NCI-H1694 (cell line): ENCODE measurements at regions not wholly inside any gene's neighbourhood (a gene's known extent, or its start where the extent isn't known, plus 50 kb on each side); places are given as distances from the start of the nearest gene placed in this dataset.

Experiments used
- DNase-seq: peaks from one replicate; lab custom pipeline; 2025; lab: John Stamatoyannopoulos, UW

DNA sequence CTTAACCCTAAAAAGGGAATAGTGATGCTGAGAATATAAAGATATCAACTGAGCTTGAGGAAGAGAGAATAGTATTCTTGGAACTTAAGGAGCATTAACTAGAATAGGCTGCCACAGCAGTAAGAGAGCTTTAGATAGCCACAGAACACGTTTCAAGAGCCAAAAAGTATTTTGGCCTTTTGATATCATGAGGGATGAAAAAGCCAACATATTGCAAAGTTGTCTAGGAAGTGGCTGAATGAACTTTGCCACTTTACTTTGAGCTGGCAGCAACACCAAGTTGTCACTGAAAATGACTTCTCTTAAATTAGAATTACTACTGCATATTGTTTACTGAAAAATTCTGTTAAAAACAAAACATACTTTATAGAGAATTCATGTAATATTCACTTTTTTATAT is 1476.2 kb downstream of the MRPL39 start:
- no peak for DNase-seq

DNA sequence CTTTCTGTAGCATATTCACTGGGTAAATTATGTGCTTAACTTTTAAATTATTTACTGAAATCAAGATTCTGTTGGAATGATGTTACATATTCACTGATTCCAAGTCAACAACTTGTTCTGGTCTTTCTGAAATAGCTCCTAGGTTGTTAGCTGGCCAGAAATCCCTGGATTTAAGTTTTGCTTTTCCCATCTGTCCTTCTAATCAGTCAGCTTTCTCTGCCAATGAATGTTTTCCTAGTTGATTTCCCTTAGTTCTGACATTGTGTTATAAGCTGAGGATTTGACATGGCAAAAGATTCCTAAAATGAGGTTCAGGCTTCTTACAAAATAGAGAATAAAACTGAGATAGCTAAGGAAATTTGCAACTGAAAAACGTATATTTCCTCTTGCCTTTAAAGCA is 1479.6 kb downstream of the MRPL39 start:
- DNase-seq = no peak

DNA sequence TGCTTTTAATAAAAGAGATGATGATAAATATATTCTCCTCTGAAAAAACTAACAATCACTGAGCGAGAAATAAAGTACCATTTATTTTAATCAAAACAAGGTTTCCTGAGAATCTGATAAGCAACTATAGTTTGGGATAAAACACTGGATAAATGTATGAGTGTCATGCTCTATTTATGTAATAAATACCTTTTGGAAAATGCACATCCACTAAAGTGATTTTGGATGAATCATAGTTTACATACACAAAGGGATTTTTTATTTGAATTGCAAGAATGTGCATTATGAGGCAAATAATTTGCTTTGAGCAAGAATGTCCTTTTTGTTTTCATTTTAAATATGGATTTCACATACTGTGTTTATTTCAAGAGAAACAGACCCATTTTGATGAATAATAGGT is 1483.5 kb downstream of the MRPL39 start:
- DNase-seq = no peak

DNA sequence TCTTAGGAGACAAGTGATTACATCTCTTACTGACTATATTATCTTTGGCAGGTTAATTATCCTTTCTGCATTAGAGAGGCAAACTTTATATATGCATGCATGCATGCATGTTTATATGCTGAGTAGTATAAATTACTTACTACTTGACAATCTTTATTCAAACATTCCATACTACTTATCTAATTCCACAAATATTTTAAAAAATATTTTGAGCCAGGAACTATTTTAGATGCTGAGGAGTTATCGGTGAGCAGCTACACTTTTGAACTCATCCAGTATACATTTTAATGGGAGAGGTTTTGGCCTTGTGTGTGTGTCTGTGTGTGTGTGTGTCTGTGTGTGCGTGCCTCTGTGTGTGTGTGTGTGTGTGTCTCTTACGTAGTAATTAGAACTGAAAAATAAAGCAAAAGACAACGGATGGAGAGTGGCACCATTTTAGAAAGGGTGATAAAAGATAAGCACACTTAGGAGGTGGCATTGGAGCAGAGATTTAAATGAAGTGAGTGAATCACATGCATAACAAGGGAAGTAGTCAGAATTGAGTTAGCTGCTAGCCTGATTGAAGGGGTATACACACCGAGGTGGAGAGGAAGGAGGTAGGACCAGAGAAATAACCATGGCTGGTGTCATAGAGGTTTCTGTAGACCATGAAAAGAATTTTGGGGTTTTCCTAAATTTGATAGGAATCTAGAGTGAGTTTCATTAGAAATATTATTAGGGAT is 1488.4 kb downstream of the MRPL39 start:
- DNase-seq = no peak

DNA sequence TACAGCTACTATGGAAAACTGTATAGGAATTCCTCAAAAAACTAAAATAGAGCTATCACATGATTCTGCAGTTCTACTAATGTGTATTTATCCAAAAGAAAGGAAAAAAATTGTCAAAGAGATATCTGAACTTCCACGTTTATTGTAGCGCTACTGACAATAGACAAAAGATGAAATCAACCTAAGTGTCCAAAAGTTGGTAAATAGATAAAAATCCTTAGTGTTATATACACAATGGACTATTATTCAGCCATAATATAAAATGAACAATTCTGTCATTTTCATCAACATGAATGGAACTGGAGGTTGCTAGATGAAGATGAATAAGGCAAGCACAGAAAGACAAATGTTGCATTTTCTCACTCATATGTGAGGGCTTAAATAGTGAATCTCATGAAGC is 1492.1 kb downstream of the MRPL39 start:
- no peak for DNase-seq

DNA sequence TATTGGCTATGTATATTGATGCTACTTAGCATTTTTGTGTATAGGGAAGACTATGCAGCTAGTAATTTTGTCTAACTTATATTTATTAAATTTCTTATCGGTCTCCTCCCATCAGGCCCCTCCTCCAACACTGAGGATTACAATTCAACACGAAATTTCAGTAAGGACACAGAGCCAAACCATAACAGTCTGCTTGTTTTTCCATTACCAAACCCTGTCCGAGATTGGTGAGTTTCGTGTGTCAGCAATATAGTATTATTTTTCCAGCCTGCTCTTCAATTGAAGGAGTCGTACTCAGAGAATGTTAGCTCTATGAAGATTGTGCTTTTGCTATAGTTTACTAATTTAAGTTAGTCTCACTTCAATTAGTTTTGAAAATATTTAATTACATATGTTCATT is 1495.3 kb downstream of the MRPL39 start:
- DNase-seq = no peak

DNA sequence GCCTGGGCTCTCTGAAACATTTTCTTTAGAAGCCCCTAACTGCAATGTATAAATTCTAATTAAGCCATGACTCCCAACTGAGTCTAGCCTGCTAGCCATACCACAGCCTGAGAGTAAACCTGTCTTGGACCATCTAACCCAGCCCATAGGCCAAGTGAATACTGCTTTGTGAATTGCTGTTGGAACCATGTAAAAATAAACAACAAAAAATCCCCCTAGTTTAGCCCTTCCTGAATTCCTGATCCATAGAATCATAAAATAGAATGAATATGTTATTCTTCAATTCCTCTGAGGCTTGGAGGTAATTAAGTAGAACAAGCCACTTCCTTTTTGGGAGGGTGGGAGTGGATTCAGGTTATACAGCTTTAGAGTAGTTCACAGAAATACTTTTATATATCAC is 1496.4 kb downstream of the MRPL39 start:
- no peak for DNase-seq

DNA sequence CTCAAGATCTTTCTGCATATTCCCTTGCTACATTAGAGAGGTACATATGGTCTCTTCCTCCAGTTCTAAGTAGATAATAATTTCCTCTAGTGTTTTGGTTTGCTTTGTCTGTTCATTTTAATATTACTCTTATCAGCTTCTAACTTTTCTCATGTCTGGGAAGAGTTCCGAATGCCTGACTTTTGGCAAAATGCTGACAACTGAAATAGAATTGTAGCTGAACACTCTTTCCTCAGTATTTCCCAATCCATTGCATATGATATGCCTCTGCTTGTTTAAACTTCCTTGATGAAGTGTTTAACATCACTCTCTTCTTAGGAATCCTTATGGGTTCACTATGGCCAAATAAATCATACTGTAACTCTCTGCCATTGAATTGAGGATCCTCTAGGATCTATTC is 1510.1 kb downstream of the MRPL39 start:
- DNase-seq = no peak

DNA sequence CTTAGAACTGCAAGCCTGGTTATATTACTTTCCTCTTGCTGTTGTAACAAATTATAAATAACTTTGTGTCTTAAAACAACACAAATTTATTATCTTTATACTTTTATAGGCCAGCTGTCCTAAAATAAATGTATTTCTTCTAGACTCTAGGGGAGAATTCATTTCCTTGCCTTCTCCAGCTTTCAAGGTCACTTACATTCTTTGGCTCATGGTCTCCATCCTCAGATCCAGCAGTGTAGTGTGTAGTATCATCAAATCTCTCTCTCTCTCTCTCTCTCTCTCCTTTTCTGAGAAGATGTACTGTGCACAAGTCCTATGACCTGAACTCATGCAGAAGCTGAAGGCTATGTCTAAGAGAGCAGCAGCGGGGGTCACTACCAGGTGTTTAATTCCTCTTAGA is 1510.6 kb downstream of the MRPL39 start:
- DNase-seq = no peak

DNA sequence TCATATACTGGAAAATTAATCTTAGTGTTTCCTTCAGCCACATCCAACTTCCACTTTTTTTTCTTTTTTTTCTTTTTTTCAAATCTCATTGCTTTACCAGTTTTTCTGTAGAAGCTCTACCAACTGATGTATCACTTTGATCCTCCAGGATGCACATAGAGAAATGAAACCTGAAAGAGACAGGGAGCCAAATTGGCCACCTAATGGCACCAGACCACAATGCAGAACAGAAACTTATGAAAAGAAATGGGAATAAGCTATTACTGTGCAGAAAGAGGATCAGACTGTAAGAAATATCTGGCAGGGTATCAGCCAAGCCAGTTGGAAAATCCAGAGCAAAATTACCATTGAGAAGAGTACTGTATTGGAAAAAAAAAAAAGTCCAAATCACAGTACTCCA is 1514.2 kb downstream of the MRPL39 start:
- DNase-seq = no peak

DNA sequence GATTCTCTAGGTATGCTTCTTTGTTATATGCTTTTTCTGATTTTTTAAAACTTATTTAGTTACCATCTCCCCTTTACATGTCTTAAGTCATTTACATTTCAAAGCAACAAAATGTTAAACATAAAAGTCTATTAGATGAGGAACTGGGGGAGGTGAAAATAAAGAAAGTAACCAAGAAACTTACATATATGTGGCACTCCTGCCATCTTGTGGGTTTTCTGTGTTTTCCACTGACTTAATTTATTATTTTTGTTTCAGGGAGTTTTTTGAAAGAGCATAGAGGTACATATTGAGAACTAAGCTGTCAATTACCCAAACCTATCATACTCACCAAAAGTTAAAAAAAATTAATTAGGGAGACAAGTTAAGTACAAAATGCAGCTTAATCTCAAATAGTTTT is 1531.1 kb downstream of the MRPL39 start:
- no peak for DNase-seq

DNA sequence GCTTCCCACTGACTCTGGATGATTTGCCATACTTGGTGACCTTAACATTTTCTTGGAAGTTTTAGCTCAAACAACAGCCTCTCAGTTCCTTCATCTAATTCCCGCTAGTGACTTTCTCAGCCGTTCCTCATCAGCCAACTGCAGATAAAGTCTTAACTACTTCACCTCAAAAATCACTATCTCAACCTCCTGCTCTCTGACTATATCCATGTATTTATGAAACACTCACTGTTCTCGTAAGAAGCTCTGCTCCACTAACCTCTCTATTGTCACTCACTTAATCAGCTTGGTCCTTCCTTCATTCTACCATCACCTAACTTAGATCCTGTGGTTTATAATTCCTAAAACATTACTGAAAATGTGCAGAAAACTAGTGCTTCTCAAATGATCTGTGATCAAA is 1551.6 kb downstream of the MRPL39 start:
- DNase-seq = no peak

DNA sequence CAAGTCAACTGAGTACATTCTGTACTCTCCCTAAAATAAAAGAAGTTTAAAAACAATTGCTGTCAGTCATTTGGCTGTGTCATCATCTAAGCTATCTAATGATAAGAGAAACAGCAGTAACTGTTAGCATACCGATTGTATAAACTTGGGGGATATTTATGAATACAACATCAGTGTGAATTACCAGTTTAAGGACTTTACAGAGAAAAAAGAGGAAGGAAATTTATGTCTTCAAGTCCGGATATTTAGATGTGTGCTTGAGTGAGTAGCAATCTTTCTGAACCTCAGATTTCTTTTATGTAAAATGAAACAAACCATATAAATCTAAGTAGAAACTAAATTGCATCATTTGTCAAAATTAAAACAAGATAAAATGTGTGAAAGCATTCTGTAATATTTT is 1557.0 kb downstream of the MRPL39 start:
- DNase-seq = no peak

DNA sequence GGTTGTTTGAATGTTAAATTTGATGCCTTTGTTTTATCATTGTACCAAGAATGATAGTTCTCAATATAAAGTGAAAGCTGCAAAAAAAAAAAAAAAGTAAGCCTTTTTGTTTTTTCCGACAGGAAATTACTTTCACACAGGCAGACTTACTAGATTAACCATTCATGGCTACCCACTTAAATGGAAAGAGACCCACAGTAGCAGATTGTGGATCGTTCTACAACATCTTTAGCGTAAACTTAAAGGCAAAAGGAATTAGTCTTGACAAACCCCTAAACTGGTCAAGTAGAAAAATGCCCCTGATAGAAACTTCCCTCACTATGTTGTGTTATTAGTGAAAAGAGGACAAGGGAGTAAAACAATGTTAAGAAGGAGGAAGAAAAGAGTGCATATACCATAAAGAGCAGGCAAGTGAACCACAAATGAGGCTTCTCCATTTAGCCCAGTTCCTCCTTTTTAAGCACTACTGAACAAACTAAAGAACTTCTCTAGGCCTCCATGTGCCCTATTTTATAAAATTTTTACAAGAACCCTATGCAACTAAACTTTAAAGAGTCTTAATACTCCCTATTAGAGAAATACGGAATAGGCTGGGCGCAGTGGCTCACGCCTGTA is 1560.3 kb downstream of the MRPL39 start:
- DNase-seq = no peak

DNA sequence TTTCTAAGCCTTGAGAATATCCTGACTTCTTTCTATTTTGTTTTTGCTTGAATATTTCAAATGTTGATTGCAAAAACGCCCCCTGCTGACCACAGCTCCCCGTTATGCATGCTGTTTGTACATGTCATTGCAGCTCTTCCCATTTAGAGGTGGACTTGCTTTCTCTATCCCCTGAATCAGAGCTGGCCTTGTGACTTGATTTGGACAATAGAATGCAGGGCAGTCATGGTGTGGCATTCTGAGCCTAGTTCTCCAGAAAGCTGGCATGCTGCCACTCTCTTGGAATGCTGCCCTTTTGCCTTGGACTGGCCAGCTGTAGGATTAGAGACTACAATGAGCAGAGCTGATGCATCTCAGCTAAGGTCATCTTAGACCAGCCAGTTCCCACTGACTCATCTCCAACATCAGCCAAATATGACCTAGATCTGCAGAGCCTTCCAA is 1561.5 kb downstream of the MRPL39 start:
- no peak for DNase-seq

DNA sequence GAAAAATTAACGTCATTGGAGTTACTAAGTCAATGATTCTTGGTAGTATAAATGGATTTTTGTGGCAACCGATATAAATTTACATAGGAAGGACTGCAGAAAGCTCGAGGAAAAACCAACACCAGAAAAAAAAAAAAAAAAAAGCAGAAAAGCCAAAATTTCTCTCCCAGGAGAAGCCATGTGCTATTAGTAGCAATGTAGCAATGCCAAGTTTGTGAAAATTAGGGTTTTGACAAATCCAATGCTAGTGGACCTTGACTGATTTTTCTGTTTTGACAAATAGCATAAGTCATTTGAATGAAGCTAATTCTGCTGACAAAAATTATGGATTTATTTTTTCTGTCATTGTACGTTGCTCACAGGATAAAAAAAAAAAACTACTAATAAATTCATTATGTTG is 1561.9 kb downstream of the MRPL39 start:
- no peak for DNase-seq

DNA sequence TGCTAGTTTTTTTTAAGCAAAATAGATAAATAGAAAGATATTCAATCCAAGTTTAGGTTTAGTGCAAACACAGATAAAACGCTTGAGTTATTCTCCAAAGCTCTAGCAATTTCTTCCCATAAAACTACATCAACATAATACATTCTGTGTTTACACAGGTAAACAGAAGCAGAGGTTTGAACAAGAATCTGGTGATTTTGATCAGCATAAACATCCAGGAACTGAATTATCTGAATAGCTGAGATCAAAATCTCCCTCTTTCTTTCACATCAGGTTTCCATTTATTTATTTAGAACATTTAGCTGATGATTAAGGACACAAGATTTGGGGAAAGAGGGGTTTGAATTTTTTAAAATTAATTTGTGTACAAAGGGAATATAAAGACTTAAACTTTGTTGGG is 1564.6 kb downstream of the MRPL39 start:
- DNase-seq = no peak

DNA sequence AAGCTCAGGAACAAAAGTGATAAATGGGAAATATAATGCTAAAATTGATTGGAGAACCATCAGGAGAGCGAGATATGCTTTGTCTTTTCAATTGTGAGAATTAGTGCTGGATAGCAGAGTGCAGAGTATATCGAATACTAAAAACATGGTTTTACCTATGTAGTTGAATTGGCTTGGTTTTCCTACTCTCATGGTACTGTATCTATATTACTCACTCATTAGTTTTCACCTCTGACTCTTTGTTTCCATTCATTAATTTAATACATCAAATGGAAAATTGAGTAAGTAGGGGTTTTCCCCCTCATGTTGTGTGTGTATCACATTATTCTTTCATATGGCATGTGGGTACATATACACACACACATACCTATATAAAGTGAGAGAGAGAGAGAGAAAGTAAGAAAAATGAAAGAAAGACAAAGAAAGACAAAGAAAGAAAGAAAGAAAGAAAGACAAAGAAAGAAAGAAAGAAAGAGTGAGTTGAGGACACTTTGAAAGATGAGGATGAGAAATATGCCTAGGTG is 1574.5 kb downstream of the MRPL39 start:
- DNase-seq = no peak

DNA sequence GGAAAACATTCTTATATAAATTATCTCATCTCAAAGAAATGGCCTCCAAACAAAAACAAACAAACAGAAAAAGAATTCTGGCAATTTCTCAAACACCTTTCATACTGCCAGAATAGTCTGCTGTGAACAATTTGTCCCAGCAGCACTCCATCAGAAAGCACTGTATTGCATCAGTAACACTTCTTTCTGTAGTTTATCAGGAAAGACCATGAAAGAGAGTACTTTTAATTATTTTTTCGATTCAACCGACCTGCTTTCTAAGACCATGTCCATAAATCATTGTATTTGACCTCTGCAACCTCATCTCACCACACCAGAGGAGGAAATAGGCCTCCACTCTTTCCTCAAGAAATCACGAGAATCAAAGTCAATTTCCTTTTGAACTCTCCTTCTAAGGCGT is 1579.9 kb downstream of the MRPL39 start:
- no peak for DNase-seq

DNA sequence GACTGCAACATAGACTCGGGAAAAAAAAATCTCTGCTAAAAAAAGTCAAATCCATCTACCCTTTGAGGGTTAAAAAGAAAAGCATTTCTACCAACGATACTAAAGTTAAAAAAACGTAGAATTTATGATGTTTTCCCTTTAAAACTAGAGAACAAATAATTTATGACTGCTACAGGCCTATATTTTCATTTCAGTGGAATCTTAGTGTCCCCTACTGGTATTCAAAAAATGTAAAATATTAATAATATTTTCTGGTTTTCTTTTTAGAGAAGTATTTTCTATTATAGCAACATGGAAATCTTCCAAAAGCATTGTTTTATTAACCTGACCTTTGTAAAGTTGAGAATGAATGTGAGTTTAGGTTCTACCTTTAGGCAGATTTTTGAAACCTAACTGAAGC is 1582.2 kb downstream of the MRPL39 start:
- no peak for DNase-seq

DNA sequence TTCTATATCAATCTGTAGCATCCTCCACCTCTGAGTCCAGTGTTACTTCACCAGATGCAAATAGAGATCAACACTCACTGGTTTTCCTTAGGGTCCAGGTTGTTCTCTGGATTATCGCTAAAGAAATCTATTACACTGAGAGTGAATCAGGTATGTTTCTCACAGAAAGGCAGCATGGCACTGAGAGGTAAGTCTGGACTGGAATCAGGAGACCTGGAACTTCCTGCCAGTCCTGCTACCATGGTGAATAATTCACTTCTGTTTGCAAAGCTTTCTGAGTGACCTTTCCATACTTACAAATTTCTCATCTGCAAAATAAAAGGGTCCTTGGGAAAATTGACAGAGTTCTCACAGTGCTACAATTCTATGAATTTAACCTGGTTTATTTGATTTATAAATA is 1583.3 kb downstream of the MRPL39 start:
- no peak for DNase-seq

DNA sequence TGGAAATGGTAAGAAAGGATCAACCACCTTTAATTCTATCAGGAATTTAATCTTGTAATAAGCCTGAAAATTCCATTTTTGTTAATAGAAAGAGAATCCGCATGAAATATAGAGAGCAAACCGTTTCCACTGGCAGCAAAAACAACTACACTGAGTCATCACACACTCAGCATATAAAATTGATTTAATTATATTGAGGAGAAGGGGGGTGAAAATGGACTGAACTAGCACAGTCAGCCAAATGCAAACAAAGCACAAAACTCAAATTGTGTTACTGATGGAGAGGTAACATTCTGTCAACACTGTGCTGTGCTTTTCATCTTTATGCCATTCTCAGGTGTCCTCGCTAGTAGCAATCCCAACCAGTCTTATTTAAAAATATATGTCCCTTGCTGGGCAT is 1583.9 kb downstream of the MRPL39 start:
- DNase-seq = no peak

DNA sequence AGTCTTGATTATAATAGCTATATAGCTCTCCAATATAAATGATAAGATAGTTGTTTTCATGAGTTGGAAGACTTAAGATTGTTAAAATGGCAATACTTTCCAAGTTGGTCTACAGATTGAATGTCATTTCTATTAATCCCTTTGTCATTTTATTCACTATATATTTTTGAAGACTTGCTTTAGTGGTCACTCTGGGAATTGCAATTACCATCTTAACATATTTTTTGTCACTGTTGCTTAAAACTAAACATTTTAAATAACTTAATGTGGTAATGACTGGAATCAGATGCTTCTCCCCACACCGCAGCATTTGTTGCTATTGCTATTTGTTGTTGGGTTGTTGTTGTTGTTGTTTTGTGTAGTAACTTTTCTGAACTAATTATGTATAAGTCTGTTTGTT is 1592.9 kb downstream of the MRPL39 start:
- no peak for DNase-seq

DNA sequence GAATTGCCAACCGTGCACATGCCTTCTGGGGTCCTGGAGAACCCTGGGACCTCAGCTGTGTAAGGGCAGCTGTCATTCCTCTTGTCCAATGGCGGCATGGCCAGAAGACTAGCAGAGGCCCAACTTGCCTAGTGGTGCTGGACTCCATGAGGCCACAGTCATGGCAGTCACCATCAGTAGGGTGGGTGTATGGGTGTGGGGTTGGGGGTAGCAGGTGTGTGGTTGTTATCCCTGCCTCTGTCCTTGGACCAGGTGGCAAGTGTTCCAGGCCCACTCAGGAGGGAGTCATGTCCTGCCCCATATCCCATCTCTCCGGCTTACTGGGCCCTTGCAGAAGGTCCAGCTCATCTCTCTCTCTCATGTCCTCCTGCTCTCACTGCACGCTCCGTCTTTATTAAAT is 1596.2 kb downstream of the MRPL39 start:
- DNase-seq = no peak
